ENCODE measurements at regions not wholly inside any gene's neighbourhood (a gene's known extent, or its start where the extent isn't known, plus 50 kb on each side); places are given as distances from the start of the nearest gene placed in this dataset.

DNA sequence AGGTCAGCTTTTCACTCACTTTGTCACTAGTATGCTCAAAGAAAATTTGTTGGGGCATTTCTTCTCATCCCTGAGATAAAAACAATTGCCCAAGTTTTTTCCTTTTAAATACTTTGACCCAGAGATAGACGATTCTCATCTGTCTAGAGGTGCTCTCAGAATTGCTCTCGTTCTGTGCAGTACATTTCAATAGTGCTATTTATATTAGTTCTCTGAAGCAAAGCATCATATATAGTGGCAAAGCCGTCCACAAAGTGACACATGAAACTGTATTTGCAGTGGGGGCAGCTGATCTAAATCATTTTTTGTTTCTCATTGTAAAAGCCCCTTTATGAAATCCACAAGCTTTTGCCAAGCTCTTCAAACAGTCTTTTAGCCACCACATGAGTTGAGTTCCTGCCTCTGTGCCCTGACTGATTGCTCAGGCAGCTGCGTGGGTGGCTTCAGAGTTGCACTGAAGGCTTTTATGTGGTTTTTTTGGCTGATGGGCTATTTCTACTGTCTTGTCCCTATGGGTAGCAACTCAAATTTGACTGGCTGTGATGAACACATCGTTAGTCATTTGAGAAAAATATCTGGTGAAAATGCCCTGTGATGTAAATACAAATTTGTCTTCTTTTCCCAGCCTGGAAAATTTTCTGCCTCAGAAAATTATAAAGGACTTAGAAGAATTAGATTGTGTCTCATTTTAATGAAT is 119.1 kb upstream of the OTUD4 start:
- Histone ChIP-seq H3K4me1 (no peaks in the 10 kb centered on the region), H3K9me3 (no peaks in the 10 kb centered on the region), H3K27me3 (ENCODE audit: low read depth) (no peaks in the 10 kb centered on the region), H3K4me3 (no peak overlapping the region), H3K36me3 (replicated peaks) (no peaks in the 10 kb centered on the region)
- in situ Hi-C loops (cut with MboI; ENCODE audit: low sequenced_read_pairs), result no loop called here
- DNase-seq (ENCODE audit: low spot score in 2 of 2), result no peak

DNA sequence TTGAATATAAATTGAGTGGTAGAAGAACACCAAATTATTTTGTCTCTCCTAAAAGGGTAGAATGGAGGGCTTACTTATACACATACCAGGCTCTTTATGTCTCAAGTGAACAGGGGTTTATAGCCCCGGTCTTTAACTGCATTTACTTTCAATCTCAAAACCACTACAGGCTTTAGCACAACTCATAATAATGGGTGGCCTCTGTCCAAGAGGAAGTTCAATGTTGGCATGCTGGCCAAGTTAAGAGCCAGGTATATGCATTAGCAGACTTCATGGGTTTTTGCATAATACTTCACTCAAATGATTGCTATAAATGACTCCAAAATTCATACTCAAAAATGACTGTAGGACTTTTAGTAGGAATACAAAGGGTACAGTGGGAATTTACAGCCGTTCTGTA is 118.5 kb upstream of the OTUD4 start:
- H3K4me3 ChIP-seq, result no peak overlapping the region
- no peaks in the 10 kb centered on the region for H3K27me3 ChIP-seq (ENCODE audit: low read depth)
- H3K4me1 ChIP-seq, result no peaks in the 10 kb centered on the region
- no peak for DNase-seq (ENCODE audit: low spot score in 2 of 2)
- in situ Hi-C loops (cut with MboI; ENCODE audit: low sequenced_read_pairs), result no loop called here
- H3K9me3 ChIP-seq, result no peaks in the 10 kb centered on the region
- no peaks in the 10 kb centered on the region for H3K36me3 ChIP-seq (replicated peaks)

DNA sequence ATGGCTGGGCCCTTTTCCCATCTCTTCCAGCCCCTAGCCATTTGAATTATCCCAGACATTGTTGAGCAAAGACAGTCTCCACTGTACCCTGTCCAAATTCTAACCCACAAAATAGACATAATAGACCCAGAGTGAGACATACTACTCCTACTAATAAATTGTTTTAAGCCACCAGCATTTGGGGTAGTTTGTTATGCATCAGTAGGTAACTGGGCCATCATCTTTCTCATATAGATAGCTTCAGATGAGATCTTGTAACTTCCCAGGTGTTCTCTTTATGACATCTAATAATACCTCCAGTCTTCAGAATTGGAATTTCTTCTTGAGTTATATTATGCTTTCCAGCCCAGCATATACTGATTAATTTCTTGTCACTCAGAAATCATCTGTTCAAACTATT is 117.2 kb upstream of the OTUD4 start:
- no peaks in the 10 kb centered on the region for H3K4me1 ChIP-seq
- H3K9me3 ChIP-seq, result no peaks in the 10 kb centered on the region
- no peaks in the 10 kb centered on the region for H3K27me3 ChIP-seq (ENCODE audit: low read depth)
- in situ Hi-C loops (cut with MboI; ENCODE audit: low sequenced_read_pairs), result no loop called here
- H3K4me3 ChIP-seq, result no peak overlapping the region
- no peak for DNase-seq (ENCODE audit: low spot score in 2 of 2)
- H3K36me3 ChIP-seq (replicated peaks), result no peaks in the 10 kb centered on the region

DNA sequence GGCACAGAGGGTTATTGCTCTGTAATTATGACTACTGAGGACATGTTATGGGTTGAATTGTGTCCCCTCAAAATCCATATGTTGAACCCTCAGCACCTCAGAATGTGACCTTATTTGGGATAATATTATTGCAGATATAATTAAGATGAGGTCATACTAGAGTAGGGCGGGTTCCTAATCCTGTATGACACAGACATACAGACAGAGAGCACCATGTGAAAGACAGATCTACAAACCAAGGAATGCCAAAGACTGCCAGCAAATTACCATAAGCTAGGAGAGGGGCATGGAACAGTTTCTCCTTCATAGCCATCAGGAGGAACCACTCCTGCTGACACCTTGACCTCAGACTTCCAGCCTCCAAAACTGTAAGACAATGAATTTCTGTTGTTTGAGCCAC is 115.2 kb upstream of the OTUD4 start:
- DNase-seq (ENCODE audit: low spot score in 2 of 2), result no peak
- in situ Hi-C loops (cut with MboI; ENCODE audit: low sequenced_read_pairs), result no loop called here
- Histone ChIP-seq H3K9me3 (no peaks in the 10 kb centered on the region), H3K36me3 (replicated peaks) (no peaks in the 10 kb centered on the region), H3K4me3 (no peak overlapping the region), H3K27me3 (ENCODE audit: low read depth) (no peaks in the 10 kb centered on the region), H3K4me1 (no peaks in the 10 kb centered on the region)

DNA sequence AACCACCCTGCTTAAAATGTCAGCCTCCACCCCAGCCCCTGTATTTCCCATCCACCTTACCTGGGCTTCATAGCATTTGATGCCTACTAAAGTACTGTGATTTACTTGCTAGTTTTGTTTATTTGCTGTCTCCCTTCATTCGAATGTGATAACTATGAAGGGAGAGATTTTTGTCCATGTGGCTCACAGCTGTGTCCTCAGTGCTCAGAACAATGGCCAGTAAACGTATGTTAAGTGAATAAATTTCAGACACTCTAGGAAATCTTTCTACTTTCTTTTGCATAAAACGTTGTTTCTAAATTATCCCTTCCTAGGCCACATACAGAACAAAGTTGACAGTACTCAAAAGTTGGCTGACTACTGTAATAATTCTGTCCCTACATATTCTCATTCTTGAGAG is 114.7 kb upstream of the OTUD4 start:
- no peaks in the 10 kb centered on the region for H3K27me3 ChIP-seq (ENCODE audit: low read depth)
- no peaks in the 10 kb centered on the region for H3K9me3 ChIP-seq
- H3K4me3 ChIP-seq, result no peak overlapping the region
- DNase-seq (ENCODE audit: low spot score in 2 of 2), result no peak
- in situ Hi-C loops (cut with MboI; ENCODE audit: low sequenced_read_pairs), result no loop called here
- H3K4me1 ChIP-seq, result no peaks in the 10 kb centered on the region
- H3K36me3 ChIP-seq (replicated peaks), result no peaks in the 10 kb centered on the region

DNA sequence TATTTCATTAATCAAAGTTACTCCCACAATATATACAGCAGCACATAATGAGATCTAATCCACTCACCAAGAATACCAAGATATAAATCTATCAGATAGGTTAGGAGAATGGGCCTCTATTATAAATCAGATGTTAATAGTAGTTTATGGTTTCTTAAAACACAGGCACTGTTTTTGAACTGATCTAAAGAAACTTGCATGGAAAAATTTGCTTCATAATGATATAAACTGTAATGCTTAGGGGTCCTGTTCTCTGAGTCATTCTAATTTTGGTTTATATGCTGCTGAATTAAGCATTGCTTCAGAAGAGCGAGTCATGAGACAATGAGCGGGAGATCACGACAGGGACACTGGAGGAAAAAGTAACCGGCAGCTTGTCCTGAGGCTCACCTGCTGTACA is 113.3 kb upstream of the OTUD4 start:
- Histone ChIP-seq H3K4me3 (no peak overlapping the region), H3K4me1 (no peaks in the 10 kb centered on the region), H3K27me3 (ENCODE audit: low read depth) (no peaks in the 10 kb centered on the region), H3K9me3 (no peaks in the 10 kb centered on the region), H3K36me3 (replicated peaks) (no peaks in the 10 kb centered on the region)
- DNase-seq (ENCODE audit: low spot score in 2 of 2), result no peak
- in situ Hi-C loops (cut with MboI; ENCODE audit: low sequenced_read_pairs), result no loop called here

DNA sequence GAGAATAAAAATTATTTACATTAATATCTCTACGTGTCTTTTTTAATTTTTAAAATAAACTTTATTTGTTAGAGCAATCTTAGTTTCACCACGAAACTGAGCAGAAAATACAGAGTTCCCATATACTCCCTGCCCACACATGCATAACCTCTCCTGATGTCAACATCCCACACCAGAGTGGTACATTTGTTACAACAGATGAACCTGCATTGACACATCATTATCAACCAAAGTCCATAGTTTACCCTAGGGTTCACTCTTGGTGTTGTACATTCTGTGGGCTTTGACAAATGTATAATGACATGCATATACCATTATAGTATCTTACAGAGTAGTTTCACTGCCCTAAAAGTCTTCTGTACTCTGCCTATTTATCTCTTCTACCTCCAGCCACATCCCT is 110.6 kb upstream of the OTUD4 start:
- no peaks in the 10 kb centered on the region for H3K9me3 ChIP-seq
- H3K4me1 ChIP-seq, result no peaks in the 10 kb centered on the region
- H3K36me3 ChIP-seq (replicated peaks), result no peaks in the 10 kb centered on the region
- no peak for DNase-seq (ENCODE audit: low spot score in 2 of 2)
- H3K4me3 ChIP-seq, result no peak overlapping the region
- H3K27me3 ChIP-seq (ENCODE audit: low read depth), result no peaks in the 10 kb centered on the region
- in situ Hi-C loops (cut with MboI; ENCODE audit: low sequenced_read_pairs), result no loop called here

DNA sequence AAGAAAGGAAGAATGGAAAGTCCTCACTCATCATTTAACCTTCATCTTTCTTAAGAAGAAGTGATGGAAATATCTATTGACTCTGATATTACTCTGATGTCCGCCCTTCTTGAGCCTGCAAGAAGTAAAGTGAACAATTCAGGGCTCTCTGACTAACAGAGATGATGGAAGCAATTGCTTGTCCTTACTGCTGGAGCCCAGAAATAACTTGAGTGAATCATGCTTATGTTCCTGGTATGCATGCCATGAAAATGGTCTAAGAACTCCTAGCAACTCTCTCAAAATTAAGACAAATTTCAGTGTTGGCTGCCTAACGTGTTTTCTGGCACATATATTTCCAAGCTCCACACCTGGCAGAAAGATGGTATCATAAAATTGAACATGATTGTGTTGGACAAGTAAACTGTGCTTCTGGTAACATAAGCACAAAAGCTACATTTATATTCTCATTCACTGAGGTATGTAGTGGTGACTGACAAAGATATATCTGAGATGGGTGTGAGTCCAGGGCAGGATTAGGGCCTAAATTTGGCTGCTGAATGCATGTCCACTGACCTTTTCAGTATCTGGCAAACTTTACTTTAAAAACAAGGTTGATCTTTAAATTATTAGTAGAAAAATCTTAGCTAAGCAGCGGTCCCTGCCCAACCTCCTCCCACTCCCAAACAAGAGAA is 109.2 kb upstream of the OTUD4 start:
- no peak for DNase-seq (ENCODE audit: low spot score in 2 of 2)
- Histone ChIP-seq H3K36me3 (replicated peaks) (no peaks in the 10 kb centered on the region), H3K4me3 (no peak overlapping the region), H3K9me3 (no peaks in the 10 kb centered on the region), H3K4me1 (no peaks in the 10 kb centered on the region), H3K27me3 (ENCODE audit: low read depth) (no peaks in the 10 kb centered on the region)
- in situ Hi-C loops (cut with MboI; ENCODE audit: low sequenced_read_pairs), result no loop called here

DNA sequence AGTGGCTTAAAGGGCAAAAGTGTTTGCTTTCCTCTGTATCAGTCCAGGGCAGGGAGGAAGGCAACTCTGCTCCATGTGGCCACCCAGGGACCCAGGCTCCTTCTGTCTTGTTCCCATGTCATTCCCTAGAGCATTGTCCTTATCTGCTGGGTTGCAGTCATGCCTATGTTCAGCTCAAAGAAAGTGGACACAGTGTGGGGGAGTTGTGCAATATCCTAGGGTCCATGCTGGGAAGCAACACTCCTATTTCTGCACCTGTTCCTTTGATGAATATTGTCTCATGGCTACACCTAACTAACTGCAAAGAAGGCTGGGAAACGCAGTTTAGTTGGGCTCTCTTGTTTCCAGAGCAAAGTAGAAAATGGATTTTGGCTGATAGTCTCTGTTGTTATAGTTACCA is 107.0 kb upstream of the OTUD4 start:
- Histone ChIP-seq H3K9me3 (no peaks in the 10 kb centered on the region), H3K36me3 (replicated peaks) (no peaks in the 10 kb centered on the region), H3K27me3 (ENCODE audit: low read depth) (no peaks in the 10 kb centered on the region), H3K4me3 (no peak overlapping the region), H3K4me1 (no peaks in the 10 kb centered on the region)
- no peak for DNase-seq (ENCODE audit: low spot score in 2 of 2)
- in situ Hi-C loops (cut with MboI; ENCODE audit: low sequenced_read_pairs), result no loop called here

DNA sequence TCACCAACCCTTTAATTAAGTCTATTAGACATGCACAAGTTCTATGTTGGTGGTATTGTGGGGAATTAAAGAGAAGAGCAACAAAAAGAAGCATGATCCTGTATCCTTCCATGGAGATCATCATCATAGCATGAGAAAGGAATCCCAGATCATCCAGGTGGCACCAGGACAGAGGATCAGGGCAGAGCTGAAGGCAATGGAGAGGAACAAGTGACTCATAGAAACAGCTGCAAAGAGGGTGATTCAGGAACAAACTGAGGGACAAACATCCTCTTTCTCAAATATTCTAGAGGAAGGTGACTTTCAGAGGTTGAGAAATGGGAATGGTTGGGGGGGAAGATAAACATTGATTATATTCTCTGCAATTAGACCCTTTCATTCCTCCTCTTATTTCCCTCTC is 105.5 kb upstream of the OTUD4 start:
- in situ Hi-C loops (cut with MboI; ENCODE audit: low sequenced_read_pairs), result no loop called here
- no peaks in the 10 kb centered on the region for H3K4me1 ChIP-seq
- no peak for DNase-seq (ENCODE audit: low spot score in 2 of 2)
- H3K9me3 ChIP-seq, result no peaks in the 10 kb centered on the region
- no peaks in the 10 kb centered on the region for H3K36me3 ChIP-seq (replicated peaks)
- H3K27me3 ChIP-seq (ENCODE audit: low read depth), result no peaks in the 10 kb centered on the region
- H3K4me3 ChIP-seq, result no peak overlapping the region

DNA sequence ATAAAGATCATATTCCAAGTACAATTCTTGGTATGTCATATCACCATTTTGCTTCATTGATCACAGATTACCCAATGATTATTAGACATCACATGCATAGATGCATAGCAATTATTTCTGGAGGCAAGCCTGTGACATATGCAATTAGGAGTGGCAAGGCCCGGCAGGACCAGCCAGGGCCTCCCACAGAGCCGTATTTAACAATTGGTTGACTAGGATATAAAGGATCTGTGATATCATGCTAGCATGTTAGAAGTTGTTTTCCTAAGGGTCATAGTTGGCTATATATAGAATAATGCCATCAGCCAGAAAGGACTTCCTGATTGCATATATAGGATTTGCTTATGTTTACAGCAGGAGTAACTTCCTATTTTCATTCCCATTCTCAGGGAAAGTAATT is 103.5 kb upstream of the OTUD4 start:
- no peak for DNase-seq (ENCODE audit: low spot score in 2 of 2)
- no peaks in the 10 kb centered on the region for H3K4me1 ChIP-seq
- no peaks in the 10 kb centered on the region for H3K9me3 ChIP-seq
- no peaks in the 10 kb centered on the region for H3K36me3 ChIP-seq (replicated peaks)
- in situ Hi-C loops (cut with MboI; ENCODE audit: low sequenced_read_pairs), result no loop called here
- H3K4me3 ChIP-seq, result no peak overlapping the region
- no peaks in the 10 kb centered on the region for H3K27me3 ChIP-seq (ENCODE audit: low read depth)

DNA sequence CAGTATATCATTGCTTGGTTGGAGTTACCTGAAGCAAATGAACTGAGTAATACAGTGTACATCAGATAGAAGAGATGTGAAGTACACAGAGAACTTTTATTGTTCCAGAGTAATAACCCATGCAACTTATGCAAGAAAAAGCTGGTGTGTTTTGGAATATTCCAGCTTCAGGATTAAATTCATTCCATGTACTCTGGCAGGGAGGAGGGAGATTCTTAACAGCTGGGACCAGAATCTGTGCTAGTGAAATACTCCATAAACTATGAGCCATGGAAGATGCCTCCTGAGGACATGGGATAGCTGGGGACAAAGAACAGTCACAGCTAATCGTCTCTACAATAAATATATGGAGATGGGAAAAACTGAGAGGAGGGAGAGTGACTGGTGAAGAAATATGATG is 101.6 kb upstream of the OTUD4 start:
- H3K27me3 ChIP-seq (ENCODE audit: low read depth), result no peaks in the 10 kb centered on the region
- no peak overlapping the region for H3K4me3 ChIP-seq
- H3K4me1 ChIP-seq, result no peaks in the 10 kb centered on the region
- H3K36me3 ChIP-seq (replicated peaks), result no peaks in the 10 kb centered on the region
- in situ Hi-C loops (cut with MboI; ENCODE audit: low sequenced_read_pairs), result no loop called here
- H3K9me3 ChIP-seq, result no peaks in the 10 kb centered on the region
- DNase-seq (ENCODE audit: low spot score in 2 of 2), result no peak

DNA sequence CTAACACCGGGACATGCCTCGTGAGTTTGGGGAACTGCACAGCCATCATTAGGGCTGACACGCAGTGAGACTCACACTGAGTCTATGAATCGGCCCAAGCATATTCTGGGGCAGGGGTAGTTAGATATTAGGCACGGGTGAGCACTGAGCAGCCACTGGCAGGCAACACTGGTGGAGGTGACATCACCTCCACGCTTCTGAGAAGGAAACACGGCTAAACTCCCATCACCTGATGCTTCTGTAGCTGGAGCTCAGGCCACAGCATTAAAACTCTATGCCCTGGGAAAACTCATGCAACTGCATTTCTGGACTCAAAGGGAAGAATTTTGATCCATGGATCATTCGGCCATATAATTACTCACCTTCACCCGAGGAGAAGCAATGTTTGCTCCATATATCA is 100.8 kb upstream of the OTUD4 start:
- Histone ChIP-seq H3K4me1 (no peaks in the 10 kb centered on the region), H3K4me3 (no peak overlapping the region), H3K9me3 (no peaks in the 10 kb centered on the region), H3K36me3 (replicated peaks) (no peaks in the 10 kb centered on the region), H3K27me3 (ENCODE audit: low read depth) (no peaks in the 10 kb centered on the region)
- no peak for DNase-seq (ENCODE audit: low spot score in 2 of 2)
- in situ Hi-C loops (cut with MboI; ENCODE audit: low sequenced_read_pairs), result no loop called here

DNA sequence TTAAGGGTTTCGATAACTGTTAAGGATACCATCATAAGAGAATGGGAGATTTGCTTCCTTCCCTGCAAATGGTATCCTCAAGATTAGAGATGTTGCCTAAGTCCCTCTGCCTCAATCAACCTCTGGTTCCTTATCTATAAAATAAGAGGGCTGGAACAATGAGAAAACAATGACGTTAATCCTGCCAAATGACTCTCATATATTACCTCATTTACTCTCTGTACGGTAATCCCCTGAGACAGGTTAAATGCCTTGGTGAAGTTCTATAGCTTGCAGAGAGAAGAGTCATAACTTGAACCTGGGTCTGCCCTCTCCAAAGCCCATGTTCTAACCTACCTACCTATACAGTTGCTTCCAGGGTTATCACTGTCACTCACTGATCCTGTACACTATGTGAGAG is 100.2 kb upstream of the OTUD4 start:
- H3K9me3 ChIP-seq, result no peaks in the 10 kb centered on the region
- no peaks in the 10 kb centered on the region for H3K36me3 ChIP-seq (replicated peaks)
- in situ Hi-C loops (cut with MboI; ENCODE audit: low sequenced_read_pairs), result no loop called here
- H3K27me3 ChIP-seq (ENCODE audit: low read depth), result no peaks in the 10 kb centered on the region
- H3K4me3 ChIP-seq, result no peak overlapping the region
- DNase-seq (ENCODE audit: low spot score in 2 of 2), result no peak
- H3K4me1 ChIP-seq, result no peaks in the 10 kb centered on the region

Measured in HAP-1 (cell line).